MV-4-11 (cell line): ENCODE measurements at regions not wholly inside any gene's neighbourhood (a gene's known extent, or its start where the extent isn't known, plus 50 kb on each side); places are given as distances from the start of the nearest gene placed in this dataset.

Experiments used
- DNase-seq: peaks from one replicate; lab custom pipeline; 2025; lab: John Stamatoyannopoulos, UW

- no peak for DNase-seq
Observed at GRCh38 chr12:18969512-18969911, 160.0 kb upstream of the PLEKHA5 start.

- no peak for DNase-seq
Observed at GRCh38 chr12:18970603-18971002, 158.9 kb upstream of the PLEKHA5 start.

- no peak for DNase-seq
Observed at GRCh38 chr12:18971932-18972331, 157.6 kb upstream of the PLEKHA5 start.

GRCh38 chr12:18975933-18976332 lies 153.6 kb upstream of the PLEKHA5 start:
- no peak for DNase-seq

- no peak for DNase-seq
Observed at GRCh38 chr12:18979401-18980126, 150.0 kb upstream of the PLEKHA5 start.

- DNase-seq = no peak
Observed at GRCh38 chr12:18981732-18982131, 147.8 kb upstream of the PLEKHA5 start.

- no peak for DNase-seq
Observed at GRCh38 chr12:18982226-18982949, 147.1 kb upstream of the PLEKHA5 start.

GRCh38 chr12:18983854-18984253 lies 145.7 kb upstream of the PLEKHA5 start:
- DNase-seq = no peak

- DNase-seq = no peak
Observed at GRCh38 chr12:18990856-18991255, 138.7 kb upstream of the PLEKHA5 start.

GRCh38 chr12:18992336-18992735 lies 137.2 kb upstream of the PLEKHA5 start:
- DNase-seq = no peak

GRCh38 chr12:18998343-18999261 lies 130.9 kb upstream of the PLEKHA5 start:
- DNase-seq = no peak

GRCh38 chr12:19000836-19001235 lies 128.7 kb upstream of the PLEKHA5 start:
- no peak for DNase-seq

GRCh38 chr12:19002216-19002615 lies 127.3 kb upstream of the PLEKHA5 start:
- DNase-seq = no peak

- DNase-seq = no peak
Observed at GRCh38 chr12:19003141-19003540, 126.4 kb upstream of the PLEKHA5 start.

GRCh38 chr12:19003987-19004619 lies 125.4 kb upstream of the PLEKHA5 start:
- no peak for DNase-seq

- no peak for DNase-seq
Observed at GRCh38 chr12:19005257-19005801, 124.2 kb upstream of the PLEKHA5 start.

- DNase-seq = no peak
Observed at GRCh38 chr12:19006626-19007137, 122.9 kb upstream of the PLEKHA5 start.

- no peak for DNase-seq
Observed at GRCh38 chr12:19008102-19008501, 121.4 kb upstream of the PLEKHA5 start.

GRCh38 chr12:19010087-19010486 lies 119.4 kb upstream of the PLEKHA5 start:
- no peak for DNase-seq

GRCh38 chr12:19010726-19011125 lies 118.8 kb upstream of the PLEKHA5 start:
- no peak for DNase-seq

GRCh38 chr12:19012965-19013364 lies 116.6 kb upstream of the PLEKHA5 start:
- no peak for DNase-seq

- DNase-seq = no peak
Observed at GRCh38 chr12:19014240-19014639, 115.3 kb upstream of the PLEKHA5 start.
